Hindlimb muscle (tissue), 1 donor: ENCODE measurements at regions not wholly inside any gene's neighbourhood (a gene's known extent, or its start where the extent isn't known, plus 50 kb on each side); places are given as distances from the start of the nearest gene placed in this dataset.
A peak's percentile ranks its signal among the peaks of the same experiment; 100 is the strongest.
"Not testable (repeated sequence)": the region's sequence is repeated elsewhere in the genome, so short reads cannot be mapped to it uniquely, and the experiment has no call there.

Experiments
- DNase-seq: peaks from one replicate; pipeline ENCODE4 v3.0.0-alpha.2; 2013

DNA sequence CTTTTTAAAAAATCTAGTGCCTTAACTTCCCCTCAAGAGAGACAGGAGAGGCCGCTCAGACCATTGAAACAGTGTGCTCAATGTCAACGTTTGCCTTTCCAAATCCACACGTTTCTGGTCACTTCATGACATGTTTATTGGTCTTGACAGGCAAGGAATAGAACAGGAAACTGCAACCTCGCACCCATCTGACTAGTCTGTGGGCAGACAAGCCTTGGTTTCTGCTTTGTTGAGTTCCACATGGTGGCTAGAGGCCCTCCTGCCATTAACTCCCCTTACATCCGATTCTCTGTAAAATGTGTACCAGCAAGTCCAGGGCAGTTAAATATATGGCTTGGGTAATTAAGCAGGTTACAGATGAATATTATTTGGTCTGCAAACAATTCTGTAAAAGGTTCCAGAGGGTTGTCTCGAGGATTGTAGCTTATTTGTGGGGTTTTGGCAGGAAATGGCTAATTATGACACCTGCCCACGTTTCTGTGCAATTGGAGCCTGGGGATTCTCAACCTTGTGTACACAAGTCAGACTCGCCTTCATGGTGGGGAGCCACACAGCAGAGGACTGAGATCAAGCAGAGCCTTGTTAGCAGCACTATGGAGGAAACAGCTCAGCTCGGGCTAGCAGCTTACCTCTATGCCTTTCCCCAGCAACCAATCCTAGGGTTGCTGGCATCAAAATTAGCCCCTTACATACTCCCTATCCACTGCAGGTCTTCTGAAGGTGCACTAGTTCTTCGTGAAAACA is 317.5 kb upstream of the IGF1R start:
- DNase-seq = no peak

DNA sequence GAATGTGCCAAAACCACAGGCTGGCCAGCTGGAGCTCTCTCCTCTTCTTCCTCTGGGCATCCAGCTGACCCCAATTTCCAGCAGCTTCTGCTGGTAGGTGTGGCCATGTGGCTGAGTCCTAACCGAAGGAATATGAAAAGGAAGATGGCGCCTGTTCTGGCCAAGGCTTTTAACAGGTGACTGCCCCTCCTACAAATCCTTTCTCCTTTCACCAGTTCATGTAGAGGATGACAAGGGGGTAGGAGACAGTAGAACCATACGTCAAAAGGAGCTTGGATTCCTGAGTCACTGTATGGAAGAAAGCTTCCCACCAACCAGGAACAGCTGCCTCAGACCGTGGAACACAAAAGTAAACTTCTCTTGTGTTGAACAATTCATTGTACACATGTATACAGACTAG is 316.7 kb upstream of the IGF1R start:
- DNase-seq = no peak

DNA sequence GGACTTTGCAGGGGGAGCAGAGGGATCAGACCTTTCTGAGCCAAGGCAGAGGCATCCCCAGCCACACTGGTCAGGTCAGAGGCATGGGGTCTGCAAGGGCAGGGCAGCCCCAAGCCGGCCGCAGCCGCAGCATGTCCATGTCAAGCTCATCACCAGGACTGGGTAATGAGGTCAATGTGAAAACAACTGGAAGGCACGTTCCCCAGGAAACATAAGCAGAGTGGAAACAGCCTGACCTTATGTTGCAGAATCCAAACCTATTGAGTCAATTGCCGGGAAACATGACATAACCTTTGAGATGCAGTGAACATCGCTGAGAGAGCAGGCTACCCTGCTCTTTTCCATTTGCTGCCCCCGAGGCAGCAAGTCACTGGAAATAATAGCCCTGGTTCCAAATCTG is 315.1 kb upstream of the IGF1R start:
- DNase-seq = no peak

DNA sequence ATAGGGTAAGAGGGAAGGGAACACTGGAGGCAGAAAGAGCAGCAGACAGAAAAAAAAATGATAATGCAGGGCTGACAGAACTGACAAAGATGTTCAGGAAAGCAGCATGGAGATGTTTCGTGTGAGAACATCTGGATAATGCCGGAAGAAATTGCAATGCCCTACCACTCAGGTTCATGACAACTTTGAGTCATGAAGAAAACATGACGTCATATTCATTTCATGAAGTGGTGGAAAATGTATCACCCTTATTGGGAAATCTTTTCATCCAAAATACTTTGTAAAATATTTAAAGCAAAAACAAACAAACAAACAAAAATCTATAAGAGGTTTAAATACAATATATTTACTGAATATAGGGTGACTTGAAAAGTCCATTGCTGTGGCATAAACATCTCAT is 305.4 kb upstream of the IGF1R start:
- no peak for DNase-seq

DNA sequence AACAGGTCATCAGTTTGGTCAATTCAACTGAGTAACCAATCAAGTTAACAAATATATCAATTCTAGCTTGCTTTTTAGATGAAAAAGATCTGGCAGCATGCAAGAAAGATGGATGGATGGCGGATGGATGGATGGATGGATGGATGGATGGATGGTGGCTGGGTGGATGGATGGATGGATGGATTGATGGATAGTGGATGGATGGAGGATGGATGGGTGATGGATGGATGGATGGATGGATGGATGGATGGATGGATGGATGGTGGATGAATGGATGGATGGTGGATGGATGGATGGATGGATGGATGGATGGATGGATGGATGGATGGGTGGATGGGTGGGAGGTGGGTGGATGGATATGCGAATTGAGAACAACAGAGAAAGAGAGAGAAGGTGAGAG is 303.7 kb upstream of the IGF1R start:
- DNase-seq = no peak

DNA sequence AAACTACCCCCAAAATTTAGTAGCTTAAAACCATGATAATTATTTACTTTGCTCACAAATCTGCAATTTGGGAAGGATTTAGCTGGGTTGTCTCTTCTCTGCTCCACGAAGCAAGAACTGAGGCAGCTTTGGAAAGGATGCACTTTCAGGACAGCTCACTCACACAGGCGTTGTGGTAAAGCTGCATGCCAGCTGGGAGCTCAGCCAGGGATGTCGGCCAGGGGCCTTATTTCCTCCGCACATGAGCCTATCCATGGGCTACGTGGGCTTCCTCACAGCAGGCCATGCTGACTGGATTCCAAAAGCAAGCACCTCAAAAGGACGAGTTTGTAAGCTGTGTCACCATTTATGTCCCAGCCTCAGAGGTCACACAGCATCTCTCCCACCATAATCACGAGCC is 301.3 kb upstream of the IGF1R start:
- DNase-seq = no peak

DNA sequence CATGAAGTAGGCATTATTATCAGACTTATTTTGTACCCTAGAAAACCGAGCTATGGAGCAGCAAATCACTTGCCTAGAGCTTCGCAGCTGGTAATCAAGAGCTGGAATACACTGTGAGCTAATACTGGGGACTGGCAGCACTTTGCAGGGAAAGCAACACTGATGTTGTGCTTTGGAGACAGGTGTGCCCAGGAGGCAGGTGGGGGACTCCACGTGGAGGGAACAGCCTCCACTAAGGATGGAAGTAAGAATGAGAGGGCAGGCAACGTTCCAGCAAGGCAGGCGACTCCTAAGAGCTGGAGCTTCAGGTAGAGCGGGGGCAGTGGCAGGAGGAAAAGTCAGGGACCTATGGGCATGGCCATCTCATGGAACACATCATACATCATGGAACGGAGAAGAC is 300.5 kb upstream of the IGF1R start:
- no peak for DNase-seq

DNA sequence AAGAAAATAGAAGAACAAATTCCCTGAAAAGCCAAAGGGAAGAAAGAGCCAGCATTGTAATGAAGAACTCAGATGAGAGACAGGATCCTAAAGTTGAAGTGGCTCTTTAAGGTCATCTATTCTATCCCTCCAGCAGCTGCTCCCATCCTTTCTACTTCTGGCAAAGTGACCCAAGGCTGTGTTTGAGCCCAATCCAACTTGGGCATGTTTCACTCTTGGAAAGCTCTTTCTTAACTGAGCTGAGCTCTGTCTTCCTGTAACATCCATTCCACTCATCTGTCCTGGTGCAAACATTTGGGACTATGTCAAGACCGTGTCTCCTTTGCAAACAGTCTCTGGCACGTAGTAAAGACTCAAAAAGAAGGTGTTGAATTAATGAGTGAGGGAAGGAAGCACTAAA is 298.1 kb upstream of the IGF1R start:
- DNase-seq = peak; percentile 18

DNA sequence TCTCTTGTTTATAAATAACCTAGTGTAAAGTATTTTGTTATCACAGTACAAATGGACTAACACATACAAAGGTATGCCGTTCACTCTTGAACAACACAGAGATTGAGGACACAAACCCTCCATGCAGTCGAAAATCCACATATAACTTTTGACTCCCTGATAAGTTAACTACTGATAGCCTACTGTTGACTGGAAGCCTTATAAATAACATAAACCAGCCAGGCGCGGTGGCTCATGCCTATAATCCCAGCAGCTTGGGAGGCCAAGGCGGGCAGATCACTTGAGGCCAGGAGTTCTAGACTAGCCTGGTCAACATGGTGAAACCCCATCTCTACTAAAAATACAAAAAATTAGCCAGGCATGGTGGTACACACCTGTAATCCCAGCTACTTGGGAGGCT is 290.1 kb upstream of the IGF1R start:
- DNase-seq = not testable (repeated sequence)

DNA sequence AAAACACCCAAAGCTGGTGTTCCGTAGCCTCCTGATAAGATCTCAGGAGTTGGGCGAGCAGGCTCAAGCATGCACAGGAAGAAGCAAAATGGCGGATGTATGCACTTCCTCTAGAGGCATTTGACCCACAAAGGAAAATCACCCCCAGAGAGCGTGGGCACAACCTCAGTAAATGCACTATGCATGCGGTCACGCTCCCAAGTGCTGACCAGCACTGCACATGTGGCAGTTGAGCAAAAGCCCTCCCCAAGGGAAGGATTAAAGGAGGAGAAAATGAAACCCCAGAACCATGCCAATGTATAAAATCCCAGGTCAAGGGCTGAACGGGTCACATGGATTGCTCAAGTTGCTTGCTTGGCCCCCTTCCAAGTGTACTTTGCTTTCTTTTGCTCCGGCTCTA is 289.4 kb upstream of the IGF1R start:
- no peak for DNase-seq

DNA sequence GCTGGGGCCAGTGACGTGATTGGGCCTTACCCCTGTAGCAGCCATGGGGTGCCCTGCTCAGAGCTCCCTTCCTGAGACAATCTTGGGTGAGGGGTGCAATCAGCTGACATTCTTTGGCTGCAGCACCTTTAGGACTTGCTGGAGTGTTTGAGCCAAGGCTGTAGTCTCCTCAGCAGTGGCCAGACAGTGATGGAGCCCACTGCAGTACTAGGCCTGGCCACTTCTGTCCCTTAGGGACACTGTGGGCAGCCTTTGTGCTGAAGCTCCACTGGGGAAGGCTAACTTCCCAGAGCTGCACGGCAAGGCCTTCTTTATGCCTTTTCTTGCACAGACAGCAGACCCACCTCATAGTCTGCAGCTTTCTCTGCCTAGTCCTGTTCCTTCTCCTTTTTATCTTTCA is 284.9 kb upstream of the IGF1R start:
- no peak for DNase-seq

DNA sequence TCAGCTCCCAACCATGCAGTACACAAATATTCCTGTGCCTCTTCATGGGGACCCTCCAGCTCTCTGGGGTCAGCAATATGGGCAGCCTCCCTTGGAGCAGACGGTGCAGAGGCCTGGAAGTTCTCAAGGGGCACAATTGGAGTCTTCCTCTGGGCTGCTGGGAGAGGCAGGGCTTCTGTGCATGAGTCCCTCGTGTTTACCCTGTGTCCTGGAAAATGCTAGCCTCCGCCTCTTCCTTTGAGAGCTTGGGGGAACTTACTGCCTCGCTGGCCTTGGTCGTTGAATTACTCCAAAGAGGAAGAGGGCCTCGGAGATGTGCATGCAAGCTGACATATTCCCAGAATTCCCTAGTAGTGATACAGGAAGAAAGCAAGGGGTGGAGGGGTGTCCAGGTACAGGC is 284.4 kb upstream of the IGF1R start:
- DNase-seq = no peak

DNA sequence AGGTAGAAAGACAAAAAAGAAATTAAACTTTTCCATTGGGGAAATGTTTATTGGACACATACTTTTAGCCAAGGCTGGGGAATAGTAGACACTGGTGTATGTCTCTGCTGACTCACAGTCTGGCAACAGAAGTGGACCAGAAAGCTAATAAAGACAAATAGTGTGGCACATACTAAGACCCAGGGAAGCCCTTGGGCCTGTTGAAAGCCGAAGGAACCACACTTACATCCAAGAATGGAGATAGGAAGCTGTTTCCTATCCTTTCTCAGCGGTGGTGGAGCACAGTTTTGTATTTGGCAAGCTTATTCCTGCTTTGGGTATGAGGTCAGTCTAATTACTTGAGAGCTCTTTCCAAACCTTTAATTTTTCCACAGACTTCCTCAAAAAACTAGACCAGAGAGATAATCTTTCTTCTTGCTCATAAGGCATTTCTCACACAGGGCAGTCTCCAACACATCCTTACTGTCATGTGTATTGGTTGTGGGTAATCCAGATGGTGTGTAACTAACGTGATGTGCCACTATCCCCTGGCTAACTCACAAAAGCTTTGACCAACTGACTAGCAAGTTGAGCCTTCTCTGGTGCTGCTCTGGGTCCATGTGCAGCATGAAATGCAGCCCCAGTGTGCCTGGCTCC is 279.1 kb upstream of the IGF1R start:
- no peak for DNase-seq

DNA sequence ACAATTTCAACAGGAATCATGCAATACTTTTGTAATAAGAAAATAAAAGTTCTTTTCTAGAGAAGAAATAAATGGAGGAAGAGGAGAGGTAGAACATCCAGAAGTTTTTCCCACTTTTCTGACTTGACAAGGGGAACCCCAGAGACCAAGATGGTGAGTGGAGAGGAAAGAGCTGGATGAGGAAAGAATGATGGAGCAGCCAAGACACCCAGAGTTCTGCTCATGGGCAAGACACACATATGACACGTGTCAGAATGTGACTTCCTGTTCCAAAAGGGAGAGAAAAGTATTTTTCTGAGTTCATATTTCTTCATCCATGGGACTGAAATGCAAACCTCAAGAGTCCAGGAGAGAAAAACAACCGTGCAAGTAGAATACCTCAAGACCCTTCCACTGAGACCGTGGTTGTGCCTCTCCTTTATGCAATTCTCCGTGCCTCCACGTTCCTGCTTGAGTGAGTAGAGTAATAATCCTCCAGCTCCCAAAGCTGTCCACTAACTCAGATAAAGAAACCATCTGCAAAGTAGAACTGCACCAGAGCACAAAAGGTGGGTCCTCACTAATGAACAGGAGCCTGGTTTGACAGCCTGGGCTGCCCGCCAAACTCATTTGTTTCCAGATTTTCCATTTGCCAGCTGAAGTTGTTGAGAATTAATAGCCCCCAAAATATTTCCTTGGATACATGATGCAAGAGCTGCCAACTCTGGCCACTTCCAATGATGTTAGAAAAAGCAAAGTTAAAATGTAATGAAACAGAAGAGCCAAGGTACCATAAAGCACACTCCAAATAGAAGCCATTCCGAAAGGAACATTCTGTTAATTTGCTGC is 272.6 kb upstream of the IGF1R start:
- DNase-seq = no peak

DNA sequence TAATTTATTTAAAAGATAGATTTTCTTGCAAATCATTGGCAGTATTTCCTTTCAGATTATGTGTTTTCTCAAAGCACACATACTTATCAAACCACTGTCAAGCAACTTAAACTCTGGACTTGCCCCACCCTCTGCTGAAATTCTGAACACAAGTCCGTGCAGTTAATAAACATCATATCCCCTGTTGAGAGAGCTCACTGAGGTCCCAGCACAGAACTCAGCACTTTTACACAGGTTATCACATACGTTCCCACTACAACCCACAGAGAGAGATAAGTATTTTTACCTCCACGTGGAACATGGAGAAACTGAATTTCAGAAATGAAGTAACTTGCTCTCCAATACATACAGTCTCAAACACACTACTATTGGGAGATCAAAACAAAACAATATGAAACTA is 267.6 kb upstream of the IGF1R start:
- no peak for DNase-seq

DNA sequence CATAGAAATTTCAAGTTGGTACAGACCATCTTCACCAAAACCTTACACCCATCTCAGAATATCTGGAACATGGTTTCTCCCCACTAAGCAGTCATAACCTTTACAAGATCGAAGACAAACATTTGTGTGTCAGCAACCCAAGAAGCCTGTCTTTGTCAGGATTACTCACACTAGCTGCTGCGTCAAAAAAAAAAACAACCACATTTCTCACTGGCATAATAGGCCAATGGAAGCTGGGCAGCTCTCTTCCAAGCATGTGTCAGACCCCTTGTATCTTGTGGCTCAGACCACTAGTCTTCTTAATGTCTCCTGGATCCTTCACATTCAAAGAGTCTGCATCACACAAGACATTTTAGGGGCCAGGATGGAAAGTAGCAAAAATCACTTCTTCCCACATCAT is 266.9 kb upstream of the IGF1R start:
- no peak for DNase-seq

DNA sequence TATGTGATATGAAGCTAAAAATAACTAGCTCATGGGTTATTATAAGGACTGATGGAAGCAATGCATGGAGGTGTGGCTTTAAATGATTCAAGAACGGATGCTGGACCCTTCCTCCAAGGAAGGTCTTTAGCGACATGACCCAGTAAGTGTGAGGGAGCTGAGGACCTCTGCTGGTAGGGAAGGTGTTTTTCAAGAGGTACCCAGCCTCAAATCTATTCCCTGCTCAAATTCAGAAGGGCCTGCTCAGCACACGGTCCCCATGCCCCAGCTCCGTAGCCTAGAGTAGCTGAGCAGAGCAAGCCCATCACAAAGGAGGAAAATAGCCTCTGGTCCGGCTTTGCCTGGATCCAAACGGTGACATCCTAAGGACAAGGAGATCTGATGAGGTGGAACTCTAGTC is 266.2 kb upstream of the IGF1R start:
- DNase-seq = no peak

DNA sequence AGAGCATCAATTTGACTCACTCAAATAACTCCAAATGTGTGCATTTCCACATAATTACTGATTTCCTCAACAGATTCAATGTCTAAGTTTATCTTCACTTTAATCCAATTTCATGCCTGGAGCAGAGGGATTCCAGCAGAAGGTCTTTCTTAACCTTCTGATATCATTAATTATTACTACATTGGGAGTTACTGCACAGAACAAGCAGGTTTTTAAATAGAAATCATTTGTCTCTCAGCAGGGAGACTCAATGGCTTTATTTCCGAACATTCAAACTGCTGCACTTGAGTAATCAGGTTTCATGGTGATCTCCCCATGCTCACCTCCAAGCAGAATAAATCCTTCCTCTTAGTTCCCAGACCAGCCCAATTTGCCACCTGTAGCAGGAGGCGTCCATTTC is 264.8 kb upstream of the IGF1R start:
- DNase-seq = no peak

DNA sequence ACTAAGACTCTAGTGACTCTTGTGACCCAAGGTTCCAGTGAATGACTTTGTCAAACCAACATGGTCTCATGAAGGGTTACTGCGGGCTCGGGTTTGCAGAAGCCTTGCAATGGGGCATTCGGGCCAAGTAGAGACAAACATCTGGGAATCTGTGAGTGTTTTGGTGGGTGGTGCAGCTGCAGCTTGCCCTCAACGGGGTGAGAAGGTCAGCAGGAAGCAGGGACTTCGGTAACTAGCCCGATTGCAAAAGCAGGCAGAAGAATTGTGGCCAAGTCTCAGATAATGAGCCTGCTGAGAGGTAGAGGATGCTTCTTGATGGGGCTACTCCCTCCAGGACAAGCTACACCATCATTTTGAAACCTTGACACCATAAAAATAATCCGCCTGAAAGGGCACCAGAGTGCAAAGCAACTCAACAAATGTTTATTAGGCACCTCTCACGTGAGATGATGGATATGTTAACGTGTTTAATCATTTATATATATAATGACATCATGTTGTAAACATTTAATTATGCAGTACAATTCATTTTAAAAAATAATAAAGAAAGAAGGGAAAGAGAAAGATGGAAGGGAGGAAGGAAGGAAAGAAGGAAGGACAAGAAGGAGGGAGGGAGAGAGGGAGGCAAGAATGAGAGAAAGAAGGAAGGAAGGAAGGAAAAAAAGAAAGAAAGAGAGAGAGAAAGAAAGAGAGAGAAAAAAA is 263.9 kb upstream of the IGF1R start:
- DNase-seq = no peak

DNA sequence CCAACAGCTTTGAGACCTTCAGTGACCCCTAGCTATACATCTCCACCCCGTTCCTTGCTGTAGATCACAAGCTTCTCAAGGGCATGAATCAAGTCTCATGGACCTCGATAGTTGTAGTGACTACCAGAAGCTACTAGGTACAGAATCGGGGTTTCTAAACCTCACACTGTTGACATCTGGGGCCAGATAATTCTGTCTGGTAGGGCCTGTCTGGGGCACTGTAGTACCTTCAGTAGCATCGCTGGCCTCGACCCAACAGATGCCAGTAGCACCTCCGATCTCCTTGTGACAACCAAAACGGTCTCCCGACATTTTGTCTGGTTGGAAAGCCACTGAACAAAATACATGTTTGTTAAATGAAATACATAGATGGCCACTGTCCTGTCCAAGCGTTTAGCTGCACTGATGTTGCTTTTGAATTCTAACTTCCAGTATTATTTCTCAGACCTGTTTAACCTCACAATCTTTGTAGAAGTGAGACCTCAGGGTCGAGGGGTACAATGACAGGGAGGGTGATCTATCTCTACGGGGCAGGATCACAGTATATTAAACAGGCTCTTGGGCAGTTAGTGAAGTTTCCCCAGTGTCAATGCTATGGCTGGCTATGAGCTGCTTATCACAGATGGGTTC is 262.5 kb upstream of the IGF1R start:
- DNase-seq = no peak

DNA sequence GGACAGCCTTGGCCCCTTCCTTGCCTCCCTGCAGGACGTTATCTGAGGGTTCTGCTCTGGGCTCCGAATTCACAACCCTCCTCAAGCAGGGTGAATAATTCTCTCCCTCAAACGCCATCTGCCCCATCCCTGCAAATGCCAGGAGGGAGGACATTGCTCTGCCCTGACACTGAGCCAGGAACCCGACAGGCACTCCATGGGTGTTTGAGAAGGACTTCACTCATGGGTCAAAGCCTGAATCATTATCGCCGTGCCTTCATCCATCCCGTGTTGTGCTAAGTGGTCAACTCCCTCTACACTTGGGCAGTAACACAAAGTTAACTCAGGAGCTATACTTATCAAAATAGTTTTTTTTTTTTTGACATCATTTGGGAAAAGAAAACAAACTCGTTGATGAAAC is 261.8 kb upstream of the IGF1R start:
- no peak for DNase-seq

DNA sequence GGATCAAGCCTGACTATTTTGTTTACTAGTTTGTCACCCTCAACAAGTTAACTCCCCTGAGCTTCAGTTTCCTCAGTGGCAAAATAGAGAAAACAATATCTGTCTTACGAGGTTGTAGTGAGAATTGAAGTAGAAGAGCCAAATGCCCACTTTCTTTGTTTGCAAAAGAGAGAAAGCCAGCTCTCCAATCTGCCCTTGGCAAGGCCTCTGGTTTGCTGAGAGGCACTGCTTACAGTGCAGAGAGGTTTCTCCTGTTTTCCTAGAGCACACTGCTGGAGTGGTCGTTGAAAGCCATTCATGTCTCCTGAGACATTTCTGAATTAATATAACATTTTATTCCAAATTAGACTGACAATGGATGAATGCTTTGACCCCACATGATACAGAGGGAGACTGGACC is 260.5 kb upstream of the IGF1R start:
- no peak for DNase-seq
